ENCODE measurements at regions not wholly inside any gene's neighbourhood (a gene's known extent, or its start where the extent isn't known, plus 50 kb on each side); places are given as distances from the start of the nearest gene placed in this dataset.

- no peak overlapping the region for H2AFZ ChIP-seq (ENCODE audit: low read depth, low read length)
- FAIRE-seq (no peak), DNase-seq (ENCODE audit: low read depth, low spot score) (no peak)
- H3K9me1 ChIP-seq (replicated peaks; ENCODE audit: control insufficient read depth, extremely low read depth, insufficient read depth, low read length): no peaks in the 10 kb centered on the region
- intact Hi-C loops (cut with micrococcal nuclease): no loop called here
- H3K4me3 ChIP-seq (replicated peaks in 1 of 3; ENCODE audit: insufficient read depth in 1 of 3, low read depth in 1 of 3, low read length in 3 of 3): no peak overlapping the region
- CTCF ChIA-PET: no interaction called here
- H3K36me3 ChIP-seq (ENCODE audit: control insufficient read depth in 2 of 2, extremely low read depth in 1 of 2, insufficient read depth in 2 of 2, low read length in 2 of 2): no peaks in the 10 kb centered on the region
- H3K27ac ChIP-seq (ENCODE audit: insufficient read depth, low read depth, low read length): no peak overlapping the region
- no peak overlapping the region for H3K4me2 ChIP-seq (ENCODE audit: insufficient read depth, low read length)
- H4K20me1 ChIP-seq (replicated peaks; ENCODE audit: control insufficient read depth, extremely low read depth, insufficient read depth, low read length): no peaks in the 10 kb centered on the region
- H3K4me1 ChIP-seq (ENCODE audit: control insufficient read depth, extremely low read depth, insufficient read depth, low read length): no peaks in the 10 kb centered on the region
- H3K9ac ChIP-seq (replicated peaks; ENCODE audit: extremely low read depth, insufficient read depth, low read length): no peak overlapping the region
- peaks cover 12% of the 10 kb centered on the region for H3K9me3 ChIP-seq (replicated peaks; ENCODE audit: control insufficient read depth, insufficient read depth, low read length)
- no peaks in the 10 kb centered on the region for H3K27me3 ChIP-seq (ENCODE audit: control insufficient read depth in 2 of 2, insufficient read depth in 2 of 2, low read length in 2 of 2)
- TF ChIP-seq POLR2A (IDR thresholded peaks at IDR 0.05; ENCODE audit: low read depth, low read length) (no peak), JUN (IDR thresholded peaks at IDR 0.05; ENCODE audit: borderline replicate concordance, insufficient read depth, insufficient read length, low read depth) (no peak), FOS (IDR thresholded peaks at IDR 0.05; ENCODE audit: borderline replicate concordance, insufficient read depth, low read length) (no peak)
- dilution Hi-C loops (cut with MboI; ENCODE audit: extremely low pct_ligation_motif_present, low sequenced_read_pairs): no loop called here
- no TSS peak for BruUV-seq (replicated peaks)
- POLR2A ChIA-PET: no interaction called here
- no peaks in the 10 kb centered on the region for H3K79me2 ChIP-seq (ENCODE audit: control insufficient read depth, insufficient read depth, low read length)
Observed at GRCh38 chr5:2522372-2522771, 229.1 kb downstream of the IRX2 start.

GRCh38 chr5:2519153-2519552 lies 232.3 kb downstream of the IRX2 start:
- H2AFZ ChIP-seq (ENCODE audit: low read depth, low read length): no peak overlapping the region
- H3K4me1 ChIP-seq (ENCODE audit: control insufficient read depth, extremely low read depth, insufficient read depth, low read length): no peaks in the 10 kb centered on the region
- DNase-seq (ENCODE audit: low read depth, low spot score) (no peak), FAIRE-seq (no peak)
- H3K9me1 ChIP-seq (replicated peaks; ENCODE audit: control insufficient read depth, extremely low read depth, insufficient read depth, low read length): no peaks in the 10 kb centered on the region
- no peaks in the 10 kb centered on the region for H3K36me3 ChIP-seq (ENCODE audit: control insufficient read depth in 2 of 2, extremely low read depth in 1 of 2, insufficient read depth in 2 of 2, low read length in 2 of 2)
- intact Hi-C loops (cut with micrococcal nuclease) (no loop called here), dilution Hi-C loops (cut with MboI; ENCODE audit: extremely low pct_ligation_motif_present, low sequenced_read_pairs) (no loop called here)
- CTCF ChIA-PET: no interaction called here
- H3K9me3 ChIP-seq (replicated peaks; ENCODE audit: control insufficient read depth, insufficient read depth, low read length): peaks cover 9% of the 10 kb centered on the region
- H3K27me3 ChIP-seq (ENCODE audit: control insufficient read depth in 2 of 2, insufficient read depth in 2 of 2, low read length in 2 of 2): no peaks in the 10 kb centered on the region
- no peak for TF ChIP-seq POLR2AphosphoS5 (IDR thresholded peaks at IDR 0.05; ENCODE audit: insufficient read depth, low read depth, low read length)
- TF ChIP-seq POLR2A (IDR thresholded peaks at IDR 0.05; ENCODE audit: low read depth, low read length): no peak
- no peak for TF ChIP-seq JUN (IDR thresholded peaks at IDR 0.05; ENCODE audit: borderline replicate concordance, insufficient read depth, insufficient read length, low read depth)
- no peak for TF ChIP-seq MYC (IDR thresholded peaks at IDR 0.05; ENCODE audit: low read depth, low read length)
- no peak for TF ChIP-seq EZH2 (IDR thresholded peaks at IDR 0.05; ENCODE audit: borderline replicate concordance, low read depth, low read length, severe bottlenecking)
- no peak for TF ChIP-seq CTCF (IDR thresholded peaks at IDR 0.05; ENCODE audit: extremely low read depth in 1 of 2, insufficient read depth in 1 of 2, low read depth in 1 of 2, low read length in 2 of 2)
- TF ChIP-seq GATA2 (IDR thresholded peaks at IDR 0.05; ENCODE audit: insufficient read depth, insufficient read length, low read depth, low read length): no peak
- TF ChIP-seq MAX (IDR thresholded peaks at IDR 0.05; ENCODE audit: insufficient read depth, insufficient read length): no peak
- no peak for TF ChIP-seq FOS (IDR thresholded peaks at IDR 0.05; ENCODE audit: borderline replicate concordance, insufficient read depth, low read length)
- H3K79me2 ChIP-seq (ENCODE audit: control insufficient read depth, insufficient read depth, low read length): no peaks in the 10 kb centered on the region
- H3K4me2 ChIP-seq (ENCODE audit: insufficient read depth, low read length): no peak overlapping the region
- H3K27ac ChIP-seq (ENCODE audit: insufficient read depth, low read depth, low read length): no peak overlapping the region
- H4K20me1 ChIP-seq (replicated peaks; ENCODE audit: control insufficient read depth, extremely low read depth, insufficient read depth, low read length): no peaks in the 10 kb centered on the region
- no TSS peak for BruUV-seq (replicated peaks)
- POLR2A ChIA-PET: no interaction called here
- H3K4me3 ChIP-seq (replicated peaks in 1 of 3; ENCODE audit: insufficient read depth in 1 of 3, low read depth in 1 of 3, low read length in 3 of 3): no peak overlapping the region
- no peak overlapping the region for H3K9ac ChIP-seq (replicated peaks; ENCODE audit: extremely low read depth, insufficient read depth, low read length)

Measured in endothelial cell of umbilical vein (primary cell).